Keratinocyte (primary cell): ENCODE measurements at regions not wholly inside any gene's neighbourhood (a gene's known extent, or its start where the extent isn't known, plus 50 kb on each side); places are given as distances from the start of the nearest gene placed in this dataset.
"Not testable (repeated sequence)": the region's sequence is repeated elsewhere in the genome, so short reads cannot be mapped to it uniquely, and the experiment has no call there.

Experiments used
- DNase-seq: peaks from one replicate; pipeline ENCODE4 v3.0.0-alpha.2; 2011; ENCODE audit warnings: low read depth, missing footprints, low spot score
- FAIRE-seq: peaks from 2 replicates; lab custom pipeline; 2011; peaks lifted over from hg19 to GRCh38; lab: Jason Lieb, UNC
- H2AFZ ChIP-seq: 2 replicates; pipeline ENCODE4 v1.6.0; 2012; ENCODE audit warnings: low read length, control low read depth, inconsistent platforms; ENCODE audit not compliant: control insufficient read depth
- H3K27ac ChIP-seq: 2 replicates; pipeline ENCODE4 v1.5.1; 2011; ENCODE audit warnings: low read length; ENCODE audit not compliant: control insufficient read depth, insufficient read depth
- H3K27me3 ChIP-seq: 3 replicates; pipeline ENCODE4 v1.6.0; 2011; ENCODE audit warnings: low read length; ENCODE audit not compliant: control insufficient read depth, insufficient read depth; ENCODE audit errors: extremely low read depth
- H3K36me3 ChIP-seq, 2 experiments: 2 replicates in 1 of 2; 3 replicates in 1 of 2; pipeline ENCODE4 v1.5.1; 2011; ENCODE audit warnings: low read length in 2 of 2, mild to moderate bottlenecking in 1 of 2; ENCODE audit not compliant: control insufficient read depth in 2 of 2, insufficient read depth in 2 of 2; ENCODE audit errors: extremely low read depth in 1 of 2
- H3K4me1 ChIP-seq: 3 replicates; pipeline ENCODE4 v1.5.1; 2011; ENCODE audit warnings: low read length; ENCODE audit not compliant: control insufficient read depth, insufficient read depth; ENCODE audit errors: extremely low read depth
- H3K4me2 ChIP-seq: 3 replicates; pipeline ENCODE4 v1.6.0; 2011; ENCODE audit warnings: low read depth, low read length; ENCODE audit not compliant: control insufficient read depth, insufficient read depth; ENCODE audit errors: extremely low read depth
- H3K4me3 ChIP-seq, 3 experiments: fragments of 200-600 bp in 1 of 3; sonication (generic) in 1 of 3; 2 replicates in 2 of 3; 3 replicates in 1 of 3; pipeline ENCODE4 v1.5.1; 2011 to 2016; ENCODE audit warnings: low read length in 3 of 3, mild to moderate bottlenecking in 3 of 3, control low read depth in 2 of 3, inconsistent platforms in 1 of 3, low read depth in 1 of 3, mixed read lengths in 1 of 3, mixed run types in 1 of 3, moderate library complexity in 1 of 3; ENCODE audit not compliant: control insufficient read depth in 2 of 3, insufficient read depth in 2 of 3; ENCODE audit errors: extremely low read depth in 1 of 3
- H3K79me2 ChIP-seq: 2 replicates; pipeline ENCODE4 v1.6.0; 2012; ENCODE audit warnings: low read length; ENCODE audit not compliant: control insufficient read depth, insufficient read depth
- H3K9ac ChIP-seq: 3 replicates; pipeline ENCODE4 v1.6.0; 2011; ENCODE audit warnings: low read length; ENCODE audit not compliant: control insufficient read depth, insufficient read depth; ENCODE audit errors: extremely low read depth
- H3K9me1 ChIP-seq: 3 replicates; pipeline ENCODE4 v1.6.0; 2011; ENCODE audit warnings: low read length; ENCODE audit not compliant: control insufficient read depth, insufficient read depth; ENCODE audit errors: extremely low read depth
- H3K9me3 ChIP-seq: 2 replicates; pipeline ENCODE4 v1.5.1; 2012; ENCODE audit warnings: low read depth, low read length; ENCODE audit not compliant: control insufficient read depth
- H4K20me1 ChIP-seq: 3 replicates; pipeline ENCODE4 v1.6.0; 2011; ENCODE audit warnings: low read length; ENCODE audit not compliant: control insufficient read depth, insufficient read depth; ENCODE audit errors: extremely low read depth
- EZH2 ChIP-seq: IDR thresholded peaks from one replicate; pipeline ENCODE4 v1.6.1; 2012; ENCODE audit warnings: inconsistent platforms, mild to moderate bottlenecking, low read length, moderate library complexity
- dilution Hi-C: fragments of 300-500 bp; cut with MboI; formaldehyde crosslinking; loops from one replicate; pipeline ENCODE4 v1.7.0; 2020; ENCODE audit warnings: low sequenced_read_pairs; ENCODE audit not compliant: extremely low pct_ligation_motif_present
- TF ChIP-seq, protein P1 (sequence below), 3 experiments: IDR thresholded peaks in 1 of 3; conservative IDR thresholded peaks in 1 of 3; optimal IDR thresholded peaks in 1 of 3; 2 replicates in 2 of 3; 3 replicates in 1 of 3; pipeline versions ENCODE3 to v1.5.1; 2011; ENCODE audit warnings: low read length in 3 of 3, mild to moderate bottlenecking in 3 of 3, moderate library complexity in 2 of 3, control low read depth in 1 of 3, inconsistent platforms in 1 of 3; ENCODE audit not compliant: insufficient read depth in 2 of 3; ENCODE audit errors: extremely low read depth in 1 of 3

DNA sequence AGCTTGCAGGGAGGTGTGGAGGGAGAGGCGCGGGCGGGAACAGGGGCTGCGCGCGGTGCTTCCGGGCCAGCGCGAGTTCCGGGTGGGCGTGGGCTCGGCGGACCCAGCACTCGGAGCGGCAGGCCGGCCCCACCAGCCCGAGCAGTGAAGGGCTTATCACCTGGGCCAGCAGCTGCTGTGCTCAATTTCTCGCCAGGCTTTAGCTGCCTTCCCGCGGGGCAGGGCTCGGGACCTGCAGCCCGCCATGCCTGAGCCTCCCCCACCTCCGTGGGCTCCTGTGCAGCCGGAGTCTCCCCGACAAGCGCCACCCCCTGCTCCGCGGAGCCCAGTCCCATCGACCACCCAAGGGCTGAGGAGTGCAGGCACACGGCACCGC, 102.2 kb upstream of the ETV6 start:
- H3K36me3 ChIP-seq, DNase-seq, FAIRE-seq, H3K9ac ChIP-seq, H3K4me1 ChIP-seq, dilution Hi-C loops, H3K9me3 ChIP-seq, H3K4me2 ChIP-seq, H3K9me1 ChIP-seq, H4K20me1 ChIP-seq, H3K79me2 ChIP-seq, H3K27ac ChIP-seq, H3K27me3 ChIP-seq: not testable (repeated sequence)
- Histone ChIP-seq H3K4me3 (peak overlapping the region in 1 of 3 experiments; percentile 24), H2AFZ (peak overlapping the region; percentile 19)

DNA sequence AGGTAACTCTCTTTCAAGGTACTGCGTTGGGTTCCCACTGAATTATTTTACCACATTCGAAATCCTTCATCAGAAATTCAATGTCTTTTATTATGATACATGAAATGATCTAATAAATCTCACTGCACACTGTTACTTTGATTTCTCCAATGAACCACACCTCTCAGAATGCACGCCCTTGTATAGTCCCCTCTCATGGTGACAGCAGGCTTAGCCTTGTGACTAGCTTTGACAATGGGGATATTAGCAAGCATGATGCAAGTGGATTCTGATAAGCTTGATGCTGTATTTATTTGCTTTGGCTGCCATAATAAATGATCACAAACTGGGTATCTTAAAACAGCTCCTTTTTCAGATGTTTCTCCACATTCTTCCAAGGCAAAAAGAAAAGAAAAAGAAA, 100.4 kb upstream of the ETV6 start:
- dilution Hi-C loops, result no loop called here
- no peaks in the 10 kb centered on the region for H3K9me1 ChIP-seq
- no peak for FAIRE-seq

More for the DNA sequence above, 100.4 kb upstream of the ETV6 start:
- no peaks in the 10 kb centered on the region for H3K9me3 ChIP-seq
- H3K27me3 ChIP-seq, result peaks cover 4% of the 10 kb centered on the region
- H4K20me1 ChIP-seq, result no peaks in the 10 kb centered on the region
- no peaks in the 10 kb centered on the region for H3K36me3 ChIP-seq
- no peak overlapping the region for H3K27ac ChIP-seq
- H3K4me3 ChIP-seq, result no peak overlapping the region
- H3K9ac ChIP-seq, result no peak overlapping the region
- DNase-seq, result no peak
- TF ChIP-seq, protein P1, sequence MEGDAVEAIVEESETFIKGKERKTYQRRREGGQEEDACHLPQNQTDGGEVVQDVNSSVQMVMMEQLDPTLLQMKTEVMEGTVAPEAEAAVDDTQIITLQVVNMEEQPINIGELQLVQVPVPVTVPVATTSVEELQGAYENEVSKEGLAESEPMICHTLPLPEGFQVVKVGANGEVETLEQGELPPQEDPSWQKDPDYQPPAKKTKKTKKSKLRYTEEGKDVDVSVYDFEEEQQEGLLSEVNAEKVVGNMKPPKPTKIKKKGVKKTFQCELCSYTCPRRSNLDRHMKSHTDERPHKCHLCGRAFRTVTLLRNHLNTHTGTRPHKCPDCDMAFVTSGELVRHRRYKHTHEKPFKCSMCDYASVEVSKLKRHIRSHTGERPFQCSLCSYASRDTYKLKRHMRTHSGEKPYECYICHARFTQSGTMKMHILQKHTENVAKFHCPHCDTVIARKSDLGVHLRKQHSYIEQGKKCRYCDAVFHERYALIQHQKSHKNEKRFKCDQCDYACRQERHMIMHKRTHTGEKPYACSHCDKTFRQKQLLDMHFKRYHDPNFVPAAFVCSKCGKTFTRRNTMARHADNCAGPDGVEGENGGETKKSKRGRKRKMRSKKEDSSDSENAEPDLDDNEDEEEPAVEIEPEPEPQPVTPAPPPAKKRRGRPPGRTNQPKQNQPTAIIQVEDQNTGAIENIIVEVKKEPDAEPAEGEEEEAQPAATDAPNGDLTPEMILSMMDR (optimal IDR thresholded peaks at IDR 0.05 in 1 of 3, IDR thresholded peaks at IDR 0.05 in 1 of 3, conservative IDR thresholded peaks at IDR 0.05 in 1 of 3; ENCODE audit: extremely low read depth in 1 of 3, insufficient read depth in 2 of 3, low read length in 3 of 3), result no peak
- no peak for TF ChIP-seq EZH2
- no peak overlapping the region for H3K4me2 ChIP-seq
- no peaks in the 10 kb centered on the region for H3K4me1 ChIP-seq
- H3K79me2 ChIP-seq, result no peaks in the 10 kb centered on the region
- H2AFZ ChIP-seq, result no peak overlapping the region
